GM20000 (cell line): ENCODE measurements at regions not wholly inside any gene's neighbourhood (a gene's known extent, or its start where the extent isn't known, plus 50 kb on each side); places are given as distances from the start of the nearest gene placed in this dataset.

Source experiments
- DNase-seq: peaks from one replicate; pipeline ENCODE4 v3.0.0; 2012; ENCODE audit warnings: low spot score
- TF ChIP-seq, protein P1 (sequence below): IDR thresholded peaks from 2 replicates; pipeline ENCODE4 v1.5.1; 2012; ENCODE audit warnings: mild to moderate bottlenecking, control low read depth; ENCODE audit errors: extremely low read depth, missing control alignments

DNA sequence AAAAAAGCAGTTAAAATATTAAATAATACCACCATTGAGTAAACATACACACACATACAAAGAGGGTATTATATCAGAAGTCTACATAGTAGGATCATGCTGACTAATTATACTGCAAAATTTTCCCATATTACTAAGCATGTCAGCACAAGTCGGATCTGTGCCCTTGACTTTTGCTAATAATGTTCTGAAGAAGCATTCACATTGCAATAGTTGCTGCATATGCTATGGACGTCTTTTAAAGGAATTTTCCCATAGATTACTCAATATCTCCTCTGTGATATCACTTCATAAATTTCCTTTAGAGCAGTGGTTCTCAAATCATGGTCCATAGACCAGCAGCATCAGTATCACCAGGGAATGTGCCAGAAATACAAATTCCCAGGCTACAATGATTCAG lies 110.9 kb upstream of the NUDT7 start:
- no peak for DNase-seq
- TF ChIP-seq, protein P1, sequence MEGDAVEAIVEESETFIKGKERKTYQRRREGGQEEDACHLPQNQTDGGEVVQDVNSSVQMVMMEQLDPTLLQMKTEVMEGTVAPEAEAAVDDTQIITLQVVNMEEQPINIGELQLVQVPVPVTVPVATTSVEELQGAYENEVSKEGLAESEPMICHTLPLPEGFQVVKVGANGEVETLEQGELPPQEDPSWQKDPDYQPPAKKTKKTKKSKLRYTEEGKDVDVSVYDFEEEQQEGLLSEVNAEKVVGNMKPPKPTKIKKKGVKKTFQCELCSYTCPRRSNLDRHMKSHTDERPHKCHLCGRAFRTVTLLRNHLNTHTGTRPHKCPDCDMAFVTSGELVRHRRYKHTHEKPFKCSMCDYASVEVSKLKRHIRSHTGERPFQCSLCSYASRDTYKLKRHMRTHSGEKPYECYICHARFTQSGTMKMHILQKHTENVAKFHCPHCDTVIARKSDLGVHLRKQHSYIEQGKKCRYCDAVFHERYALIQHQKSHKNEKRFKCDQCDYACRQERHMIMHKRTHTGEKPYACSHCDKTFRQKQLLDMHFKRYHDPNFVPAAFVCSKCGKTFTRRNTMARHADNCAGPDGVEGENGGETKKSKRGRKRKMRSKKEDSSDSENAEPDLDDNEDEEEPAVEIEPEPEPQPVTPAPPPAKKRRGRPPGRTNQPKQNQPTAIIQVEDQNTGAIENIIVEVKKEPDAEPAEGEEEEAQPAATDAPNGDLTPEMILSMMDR, result no peak

DNA sequence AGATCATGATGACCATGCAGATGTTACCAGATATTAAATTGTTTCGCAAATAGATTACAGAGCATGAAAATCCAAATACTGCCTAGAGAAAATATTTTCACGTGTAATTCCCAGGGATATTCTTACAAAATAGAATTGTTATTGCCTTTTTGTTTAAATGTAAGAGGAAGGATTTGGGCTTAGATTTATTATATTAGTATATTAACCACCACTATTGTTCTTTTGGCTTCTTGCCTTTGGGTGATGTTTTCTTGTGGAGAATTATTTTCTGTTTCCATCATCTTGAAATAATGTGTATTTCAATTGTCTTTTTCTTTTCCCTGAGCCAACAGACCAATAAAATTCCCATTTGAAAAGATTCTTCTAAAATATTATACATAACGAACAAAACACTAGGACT lies 109.7 kb upstream of the NUDT7 start:
- TF ChIP-seq, protein P1, result no peak

DNA sequence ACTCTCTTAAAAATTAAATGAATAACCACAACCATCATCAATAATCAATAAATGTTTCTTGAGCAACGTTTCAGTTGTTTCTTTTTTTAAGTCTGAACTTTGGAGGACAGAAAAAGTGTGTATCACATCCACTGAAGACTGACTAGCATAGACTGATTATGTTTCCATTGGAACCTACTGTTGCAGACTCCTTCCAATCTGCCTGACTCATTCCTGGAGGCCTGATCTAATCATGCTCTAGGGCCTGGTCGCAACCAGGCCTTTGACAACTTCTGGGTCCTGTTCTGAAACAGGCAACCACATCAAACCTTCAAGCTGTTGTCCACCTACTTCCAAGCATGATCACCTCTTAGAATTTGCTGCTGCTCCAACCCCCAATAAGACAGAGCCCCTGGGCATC lies 109.2 kb upstream of the NUDT7 start:
- no peak for DNase-seq
- TF ChIP-seq, protein P1, result no peak

More for the DNA sequence above, 109.7 kb upstream of the NUDT7 start:
- DNase-seq, result no peak

DNA sequence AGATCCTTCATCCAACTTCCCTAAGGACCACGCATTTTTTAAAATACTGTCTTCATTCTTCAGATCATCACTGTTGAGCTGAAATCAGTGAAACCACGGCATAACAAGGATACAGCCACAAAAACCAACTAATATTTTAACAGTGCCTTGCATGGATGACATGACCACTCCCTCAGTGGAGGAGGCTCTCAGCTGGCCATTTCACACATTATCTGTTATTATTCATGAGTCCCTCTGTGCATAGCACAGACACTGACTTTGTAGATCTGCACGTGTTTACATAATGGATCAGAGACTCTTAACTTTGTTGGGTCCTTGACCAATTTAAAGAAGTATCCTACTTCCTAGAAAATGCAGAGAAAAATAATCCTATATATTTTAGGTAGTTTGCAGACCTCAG lies 104.8 kb upstream of the NUDT7 start:
- TF ChIP-seq, protein P1, result no peak
- no peak for DNase-seq

DNA sequence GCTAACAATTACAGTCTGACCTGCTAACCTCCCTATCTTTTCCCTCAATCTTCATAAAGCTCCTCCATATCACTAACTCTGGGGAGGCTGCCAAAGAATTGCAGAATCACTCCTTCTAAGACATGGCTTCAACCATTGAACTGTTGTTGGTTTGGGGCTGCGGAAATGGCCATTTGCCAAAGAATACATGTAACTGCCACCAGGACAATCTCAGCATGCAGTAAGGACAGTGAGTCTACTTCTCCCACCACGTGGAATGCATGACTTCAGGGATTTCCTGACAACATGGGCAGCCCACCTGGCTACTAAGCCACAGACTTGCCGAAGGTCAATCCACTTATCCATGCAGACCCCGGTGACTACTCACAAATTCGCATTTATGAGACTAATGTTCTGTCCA lies 104.3 kb upstream of the NUDT7 start:
- TF ChIP-seq, protein P1, result no peak
- no peak for DNase-seq

DNA sequence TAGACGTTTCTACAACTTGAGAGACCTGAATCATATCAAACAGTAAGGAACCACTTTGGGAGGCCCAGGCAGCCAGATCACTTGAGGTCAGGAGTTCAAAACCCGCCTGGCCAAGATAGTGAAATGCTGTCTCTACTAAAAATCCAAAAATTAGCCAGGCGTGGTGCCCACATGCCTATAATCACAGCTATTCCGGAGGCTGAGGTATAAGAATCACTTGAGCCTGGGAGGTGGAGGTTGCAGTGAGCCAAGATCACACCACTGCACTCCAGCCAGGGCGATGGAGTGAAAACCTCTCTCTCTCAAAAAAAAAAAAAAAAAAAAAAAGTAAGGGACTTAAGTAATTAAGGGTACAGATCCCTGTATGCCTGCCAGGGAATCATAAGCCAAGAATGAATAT lies 103.4 kb upstream of the NUDT7 start:
- DNase-seq, result no peak
- TF ChIP-seq, protein P1, result no peak

DNA sequence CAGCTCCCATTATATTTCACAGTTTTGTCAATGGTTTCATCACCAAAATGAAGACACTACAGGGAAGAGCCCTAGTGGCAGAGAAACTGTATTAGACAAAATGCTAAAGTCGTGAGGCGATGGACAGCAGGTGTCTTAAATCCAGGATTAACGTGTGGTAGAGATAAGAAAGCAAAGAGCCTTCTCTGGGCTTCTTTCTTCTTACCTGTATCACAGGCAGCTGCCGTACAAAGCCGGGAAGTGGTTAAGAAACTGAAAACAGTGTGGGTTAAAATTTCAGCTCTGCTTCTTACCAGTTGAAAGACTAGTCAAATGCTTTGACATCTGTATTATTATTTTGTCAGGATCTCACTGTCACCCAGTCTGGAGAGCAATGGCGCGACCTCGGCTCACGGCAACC lies 98.2 kb upstream of the NUDT7 start:
- no peak for DNase-seq
- TF ChIP-seq, protein P1, result no peak
